ENCODE measurements at regions not wholly inside any gene's neighbourhood (a gene's known extent, or its start where the extent isn't known, plus 50 kb on each side); places are given as distances from the start of the nearest gene placed in this dataset.

GRCh38 chr6:25224242-25224641 lies 54.9 kb upstream of the CARMIL1 start:
- no peak for DNase-seq (ENCODE audit: low read depth)

- no peak for DNase-seq (ENCODE audit: low read depth)
Measured at GRCh38 chr6:25227854-25228253, 51.3 kb upstream of the CARMIL1 start.
